PC-3 (cell line): ENCODE measurements at regions not wholly inside any gene's neighbourhood (a gene's known extent, or its start where the extent isn't known, plus 50 kb on each side); places are given as distances from the start of the nearest gene placed in this dataset.

ENCODE experiments used
- ATAC-seq: fragments of 200-7000 bp; cut with Tn5 transposase; 2 replicates; pipeline ENCODE4 v1.9.1; 2020; ENCODE audit warnings: mild to moderate bottlenecking, moderate library complexity
- BruUV-seq: library from RNA; stranded (reverse); fragments of 400-500 nt; replicated peaks from 2 replicates; lab custom pipeline; 2021; lab: Mats Ljungman, UMichigan
- CTCF ChIA-PET: fragments of 300-600 bp; sonication (Branson Sonifier 250); formaldehyde crosslinking; loops from one replicate; lab custom pipeline; 2022; ENCODE audit warnings: antibody characterized with exemption; lab: Charles Lee
- POLR2A ChIA-PET: fragments of 300-600 bp; sonication (Branson Sonifier 250); formaldehyde crosslinking; loops from one replicate; lab custom pipeline; 2022; ENCODE audit warnings: antibody characterized with exemption; ENCODE audit not compliant: unreplicated experiment; lab: Charles Lee
- DNase-seq: peaks from one replicate; pipeline ENCODE4 v3.0.0-alpha.2; 2015
- H2AFZ ChIP-seq: fragments of 300-600 bp; sonication (generic); 2 replicates; pipeline ENCODE4 v1.6.0; 2016; ENCODE audit warnings: antibody characterized with exemption, low read length
- H3F3A ChIP-seq: fragments of 300-600 bp; sonication (generic); one replicate; pipeline ENCODE4 v1.6.0; 2017; ENCODE audit warnings: antibody characterized with exemption, low read length, control low read depth, mild to moderate bottlenecking; ENCODE audit not compliant: unreplicated experiment
- H3K27ac ChIP-seq: fragments of 300-600 bp; sonication (generic); 2 replicates; pipeline ENCODE4 v1.5.1; 2016; ENCODE audit warnings: mild to moderate bottlenecking, low read length
- H3K27me3 ChIP-seq: fragments of 300-600 bp; sonication (generic); 2 replicates; pipeline ENCODE4 v1.6.1; 2016; ENCODE audit warnings: low read length, mixed read lengths
- H3K36me3 ChIP-seq: fragments of 300-600 bp; sonication (generic); 2 replicates; pipeline ENCODE4 v1.6.1; 2016; ENCODE audit warnings: low read depth, mixed run types, low read length, mixed read lengths
- H3K4me1 ChIP-seq: fragments of 300-600 bp; sonication (generic); 2 replicates; pipeline ENCODE4 v1.5.1; 2016; ENCODE audit warnings: low read length; ENCODE audit not compliant: insufficient read depth
- H3K4me2 ChIP-seq: fragments of 300-600 bp; sonication (generic); 2 replicates; pipeline ENCODE4 v1.6.0; 2016; ENCODE audit warnings: low read length
- H3K4me3 ChIP-seq: fragments of 300-600 bp; sonication (generic); 2 replicates; pipeline ENCODE4 v1.5.1; 2016; ENCODE audit warnings: mild to moderate bottlenecking, low read length, mixed read lengths
- H3K79me2 ChIP-seq: fragments of 300-600 bp; sonication (generic); 2 replicates; pipeline ENCODE4 v1.6.1; 2017; ENCODE audit warnings: low read length, mixed read lengths
- H3K9ac ChIP-seq: fragments of 300-600 bp; sonication (generic); 2 replicates; pipeline ENCODE4 v1.6.0; 2016; ENCODE audit warnings: mild to moderate bottlenecking, low read length
- H3K9me2 ChIP-seq: fragments of 300-600 bp; sonication (generic); replicated peaks from 2 replicates; pipeline ENCODE4 v1.6.1; 2016; ENCODE audit warnings: mixed run types, low read length, mixed read lengths
- H3K9me3 ChIP-seq: fragments of 300-600 bp; sonication (generic); 2 replicates; pipeline ENCODE4 v1.6.1; 2016; ENCODE audit warnings: low read length, mixed read lengths
- H4K20me1 ChIP-seq: fragments of 300-600 bp; sonication (generic); 2 replicates; pipeline ENCODE4 v1.6.1; 2016; ENCODE audit warnings: low read length, mixed read lengths
- CTCF ChIP-seq: fragments of 300-600 bp; sonication (generic); conservative IDR thresholded peaks from 2 replicates; pipeline ENCODE4 v1.5.1; 2017; ENCODE audit warnings: antibody characterized with exemption, low read depth, mild to moderate bottlenecking, low read length
- EZH2 ChIP-seq: fragments of 300-600 bp; sonication (generic); IDR thresholded peaks from one replicate; pipeline ENCODE4 v1.6.1; 2017; ENCODE audit warnings: antibody characterized with exemption, mild to moderate bottlenecking, low read length; ENCODE audit not compliant: unreplicated experiment
- EZH2phosphoT487 ChIP-seq: fragments of 300-600 bp; sonication (generic); IDR thresholded peaks from 2 replicates; pipeline ENCODE4 v1.6.1; 2018; ENCODE audit warnings: mild to moderate bottlenecking, antibody characterized with exemption, low read length, borderline replicate concordance
- intact Hi-C: fragments of 100-400 bp; cut with micrococcal nuclease; formaldehyde crosslinking; loops from 2 replicates; pipeline ENCODE4 v1.9.0; 2023

- POLR2A ChIA-PET = no interaction called here
- Histone ChIP-seq H3K9ac (no peak overlapping the region), H3F3A (no peaks in the 10 kb centered on the region), H3K9me3 (no peaks in the 10 kb centered on the region), H3K27me3 (peaks cover 46% of the 10 kb centered on the region), H3K36me3 (no peaks in the 10 kb centered on the region), H3K4me2 (no peak overlapping the region), H4K20me1 (no peaks in the 10 kb centered on the region), H2AFZ (no peak overlapping the region), H3K4me3 (no peak overlapping the region), H3K79me2 (no peaks in the 10 kb centered on the region), H3K4me1 (no peaks in the 10 kb centered on the region), H3K27ac (no peak overlapping the region), H3K9me2 (no peaks in the 10 kb centered on the region)
- intact Hi-C loops = no loop called here
- CTCF ChIA-PET = no interaction called here
- DNase-seq (no peak), ATAC-seq (no peak)
- TF ChIP-seq EZH2 (no peak), CTCF (no peak), EZH2phosphoT487 (no peak)
- BruUV-seq = no TSS peak
Observed at GRCh38 chr2:239498981-239499634, 98.3 kb upstream of the HDAC4 start.

GRCh38 chr2:239498576-239498975, 97.8 kb upstream of the HDAC4 start:
- Histone ChIP-seq H3K4me1 (no peaks in the 10 kb centered on the region), H3K27ac (no peak overlapping the region), H3K79me2 (no peaks in the 10 kb centered on the region), H4K20me1 (no peaks in the 10 kb centered on the region), H3K4me2 (no peak overlapping the region), H3K9ac (no peak overlapping the region), H3K27me3 (peaks cover 49% of the 10 kb centered on the region), H3K9me2 (no peaks in the 10 kb centered on the region), H3K9me3 (no peaks in the 10 kb centered on the region), H3K4me3 (no peak overlapping the region), H3F3A (no peaks in the 10 kb centered on the region), H2AFZ (no peak overlapping the region), H3K36me3 (no peaks in the 10 kb centered on the region)
- intact Hi-C loops = no loop called here
- BruUV-seq = no TSS peak
- ChIA-PET CTCF (no interaction called here), POLR2A (no interaction called here)
- no peak for TF ChIP-seq EZH2
- no peak for TF ChIP-seq EZH2phosphoT487
- TF ChIP-seq CTCF = no peak
- no peak for ATAC-seq
- no peak for DNase-seq

- ATAC-seq (no peak), DNase-seq (peak; percentile 3)
- no peaks in the 10 kb centered on the region for H4K20me1 ChIP-seq
- H3K9ac ChIP-seq = no peak overlapping the region
- no peaks in the 10 kb centered on the region for H3K79me2 ChIP-seq
- CTCF ChIA-PET = no interaction called here
- intact Hi-C loops = no loop called here
- H3K4me2 ChIP-seq = no peak overlapping the region
- POLR2A ChIA-PET = no interaction called here
- no peaks in the 10 kb centered on the region for H3K4me1 ChIP-seq
- no peaks in the 10 kb centered on the region for H3K9me2 ChIP-seq
- BruUV-seq = no TSS peak
- no peaks in the 10 kb centered on the region for H3K9me3 ChIP-seq
- no peak overlapping the region for H3K4me3 ChIP-seq
- H3F3A ChIP-seq = no peaks in the 10 kb centered on the region
- TF ChIP-seq CTCF (no peak), EZH2phosphoT487 (no peak), EZH2 (no peak)
- no peaks in the 10 kb centered on the region for H3K36me3 ChIP-seq
- H3K27ac ChIP-seq = no peak overlapping the region
- peaks cover 68% of the 10 kb centered on the region for H3K27me3 ChIP-seq
- H2AFZ ChIP-seq = no peak overlapping the region
Observed at GRCh38 chr2:239496700-239497099, 95.9 kb upstream of the HDAC4 start.
